GM23338 (cell line): ENCODE measurements at regions not wholly inside any gene's neighbourhood (a gene's known extent, or its start where the extent isn't known, plus 50 kb on each side); places are given as distances from the start of the nearest gene placed in this dataset.

Source experiments
- ATAC-seq: fragments of 200-7000 bp; cut with Tn5 transposase; 3 replicates; pipeline ENCODE4 v1.9.1; 2020
- DNase-seq: peaks from one replicate; pipeline ENCODE4 v3.0.0-alpha.2; 2015; ENCODE audit warnings: low spot score
- H2AFZ ChIP-seq: fragments of 200-600 bp; sonication (generic); 2 replicates; pipeline ENCODE4 v1.8.0; 2016; ENCODE audit warnings: antibody characterized with exemption, mild to moderate bottlenecking, moderate library complexity
- H3F3A ChIP-seq: fragments of 200-600 bp; sonication (generic); replicated peaks from 2 replicates; pipeline ENCODE4 v1.8.0; 2017; ENCODE audit warnings: antibody characterized with exemption, mixed run types, low read depth
- H3K27ac ChIP-seq: fragments of 200-600 bp; sonication (generic); 2 replicates; pipeline ENCODE4 v1.6.1; 2016; ENCODE audit warnings: low read depth
- H3K27me3 ChIP-seq: fragments of 200-600 bp; sonication (generic); 2 replicates; pipeline ENCODE4 v1.8.0; 2016; ENCODE audit warnings: mild to moderate bottlenecking, mixed run types, moderate library complexity; ENCODE audit not compliant: insufficient read depth
- H3K36me3 ChIP-seq: fragments of 200-600 bp; sonication (generic); 2 replicates; pipeline ENCODE4 v1.8.0; 2016; ENCODE audit warnings: mild to moderate bottlenecking; ENCODE audit not compliant: insufficient read depth
- H3K4me1 ChIP-seq: fragments of 200-600 bp; sonication (generic); 2 replicates; pipeline ENCODE4 v1.8.0; 2016; ENCODE audit warnings: mild to moderate bottlenecking, moderate library complexity; ENCODE audit not compliant: insufficient read depth
- H3K4me2 ChIP-seq: fragments of 200-600 bp; sonication (generic); 2 replicates; pipeline ENCODE4 v1.7.1; 2017; ENCODE audit warnings: mixed run types
- H3K4me3 ChIP-seq: fragments of 200-600 bp; sonication (generic); 2 replicates; pipeline ENCODE4 v1.6.1; 2016; ENCODE audit warnings: mixed run types
- H3K79me2 ChIP-seq: fragments of 200-600 bp; sonication (generic); replicated peaks from 2 replicates; pipeline ENCODE4 v1.8.0; 2017; ENCODE audit warnings: mild to moderate bottlenecking; ENCODE audit not compliant: insufficient read depth
- H3K9me2 ChIP-seq: fragments of 200-600 bp; sonication (generic); 2 replicates; pipeline ENCODE4 v1.8.0; 2017; ENCODE audit not compliant: insufficient read depth
- H4K20me1 ChIP-seq: fragments of 200-600 bp; sonication (generic); replicated peaks from 2 replicates; pipeline ENCODE4 v1.8.0; 2017; ENCODE audit warnings: mild to moderate bottlenecking; ENCODE audit not compliant: insufficient read depth
- H3K27ac Mint-ChIP-seq: 2 replicates; pipeline ENCODE4 v1.8.0; 2020; ENCODE audit warnings: inconsistent platforms, mild to moderate bottlenecking, moderate library complexity, mixed read lengths
- H3K27me3 Mint-ChIP-seq: 3 replicates; pipeline ENCODE4 v1.8.0; 2022; ENCODE audit warnings: low read depth, mild to moderate bottlenecking, moderate library complexity, mixed read lengths, inconsistent platforms; ENCODE audit not compliant: insufficient read depth, poor library complexity
- H3K36me3 Mint-ChIP-seq: 3 replicates; pipeline ENCODE4 v1.8.0; 2021; ENCODE audit warnings: low read depth, mild to moderate bottlenecking, inconsistent platforms, moderate library complexity, mixed read lengths
- H3K4me1 Mint-ChIP-seq: 3 replicates; pipeline ENCODE4 v1.8.0; 2020; ENCODE audit warnings: mild to moderate bottlenecking, inconsistent platforms, mixed read lengths
- H3K4me3 Mint-ChIP-seq: 3 replicates; pipeline ENCODE4 v1.8.0; 2021; ENCODE audit warnings: moderate library complexity, mild to moderate bottlenecking, inconsistent platforms, mixed read lengths
- H3K9me3 Mint-ChIP-seq: 3 replicates; pipeline ENCODE4 v1.8.0; 2020; ENCODE audit warnings: moderate library complexity, mild to moderate bottlenecking, inconsistent platforms, mixed read lengths
- CREB1 ChIP-seq: fragments of 250-450 bp; sonication (Bioruptor Pico); IDR thresholded peaks from 2 replicates; pipeline ENCODE4 v1.5.0; 2020; ENCODE audit warnings: low read depth, mild to moderate bottlenecking, moderate library complexity
- EZH2 ChIP-seq: fragments of 200-600 bp; sonication (generic); IDR thresholded peaks from one replicate; pipeline ENCODE4 v1.8.0; 2017; ENCODE audit warnings: antibody characterized with exemption, mild to moderate bottlenecking, low read depth; ENCODE audit not compliant: unreplicated experiment
- EZH2phosphoT487 ChIP-seq: fragments of 200-600 bp; sonication (generic); IDR thresholded peaks from one replicate; pipeline ENCODE4 v1.8.1; 2018; ENCODE audit warnings: antibody characterized with exemption; ENCODE audit not compliant: unreplicated experiment
- NANOG ChIP-seq: IDR thresholded peaks from 2 replicates; pipeline ENCODE4 v1.6.1; 2016; ENCODE audit warnings: antibody characterized with exemption, borderline replicate concordance
- POLR2AphosphoS5 ChIP-seq: IDR thresholded peaks from 2 replicates; pipeline ENCODE4 v1.6.1; 2016; ENCODE audit warnings: antibody characterized with exemption, low read depth
- ZNF331 ChIP-seq: fragments of 250-450 bp; sonication (Bioruptor Pico); IDR thresholded peaks from 2 replicates; pipeline ENCODE4 v1.5.0; 2020; ENCODE audit warnings: low read depth, mild to moderate bottlenecking, moderate library complexity
- TF ChIP-seq, protein P1 (sequence below): fragments of 250-450 bp; sonication (Bioruptor Pico); IDR thresholded peaks from 2 replicates; pipeline ENCODE4 v1.5.0; 2020; ENCODE audit warnings: mild to moderate bottlenecking, moderate library complexity

GRCh38 chr6:97630604-97631003 lies 347.6 kb upstream of the MMS22L start:
- TF ChIP-seq, protein P1, sequence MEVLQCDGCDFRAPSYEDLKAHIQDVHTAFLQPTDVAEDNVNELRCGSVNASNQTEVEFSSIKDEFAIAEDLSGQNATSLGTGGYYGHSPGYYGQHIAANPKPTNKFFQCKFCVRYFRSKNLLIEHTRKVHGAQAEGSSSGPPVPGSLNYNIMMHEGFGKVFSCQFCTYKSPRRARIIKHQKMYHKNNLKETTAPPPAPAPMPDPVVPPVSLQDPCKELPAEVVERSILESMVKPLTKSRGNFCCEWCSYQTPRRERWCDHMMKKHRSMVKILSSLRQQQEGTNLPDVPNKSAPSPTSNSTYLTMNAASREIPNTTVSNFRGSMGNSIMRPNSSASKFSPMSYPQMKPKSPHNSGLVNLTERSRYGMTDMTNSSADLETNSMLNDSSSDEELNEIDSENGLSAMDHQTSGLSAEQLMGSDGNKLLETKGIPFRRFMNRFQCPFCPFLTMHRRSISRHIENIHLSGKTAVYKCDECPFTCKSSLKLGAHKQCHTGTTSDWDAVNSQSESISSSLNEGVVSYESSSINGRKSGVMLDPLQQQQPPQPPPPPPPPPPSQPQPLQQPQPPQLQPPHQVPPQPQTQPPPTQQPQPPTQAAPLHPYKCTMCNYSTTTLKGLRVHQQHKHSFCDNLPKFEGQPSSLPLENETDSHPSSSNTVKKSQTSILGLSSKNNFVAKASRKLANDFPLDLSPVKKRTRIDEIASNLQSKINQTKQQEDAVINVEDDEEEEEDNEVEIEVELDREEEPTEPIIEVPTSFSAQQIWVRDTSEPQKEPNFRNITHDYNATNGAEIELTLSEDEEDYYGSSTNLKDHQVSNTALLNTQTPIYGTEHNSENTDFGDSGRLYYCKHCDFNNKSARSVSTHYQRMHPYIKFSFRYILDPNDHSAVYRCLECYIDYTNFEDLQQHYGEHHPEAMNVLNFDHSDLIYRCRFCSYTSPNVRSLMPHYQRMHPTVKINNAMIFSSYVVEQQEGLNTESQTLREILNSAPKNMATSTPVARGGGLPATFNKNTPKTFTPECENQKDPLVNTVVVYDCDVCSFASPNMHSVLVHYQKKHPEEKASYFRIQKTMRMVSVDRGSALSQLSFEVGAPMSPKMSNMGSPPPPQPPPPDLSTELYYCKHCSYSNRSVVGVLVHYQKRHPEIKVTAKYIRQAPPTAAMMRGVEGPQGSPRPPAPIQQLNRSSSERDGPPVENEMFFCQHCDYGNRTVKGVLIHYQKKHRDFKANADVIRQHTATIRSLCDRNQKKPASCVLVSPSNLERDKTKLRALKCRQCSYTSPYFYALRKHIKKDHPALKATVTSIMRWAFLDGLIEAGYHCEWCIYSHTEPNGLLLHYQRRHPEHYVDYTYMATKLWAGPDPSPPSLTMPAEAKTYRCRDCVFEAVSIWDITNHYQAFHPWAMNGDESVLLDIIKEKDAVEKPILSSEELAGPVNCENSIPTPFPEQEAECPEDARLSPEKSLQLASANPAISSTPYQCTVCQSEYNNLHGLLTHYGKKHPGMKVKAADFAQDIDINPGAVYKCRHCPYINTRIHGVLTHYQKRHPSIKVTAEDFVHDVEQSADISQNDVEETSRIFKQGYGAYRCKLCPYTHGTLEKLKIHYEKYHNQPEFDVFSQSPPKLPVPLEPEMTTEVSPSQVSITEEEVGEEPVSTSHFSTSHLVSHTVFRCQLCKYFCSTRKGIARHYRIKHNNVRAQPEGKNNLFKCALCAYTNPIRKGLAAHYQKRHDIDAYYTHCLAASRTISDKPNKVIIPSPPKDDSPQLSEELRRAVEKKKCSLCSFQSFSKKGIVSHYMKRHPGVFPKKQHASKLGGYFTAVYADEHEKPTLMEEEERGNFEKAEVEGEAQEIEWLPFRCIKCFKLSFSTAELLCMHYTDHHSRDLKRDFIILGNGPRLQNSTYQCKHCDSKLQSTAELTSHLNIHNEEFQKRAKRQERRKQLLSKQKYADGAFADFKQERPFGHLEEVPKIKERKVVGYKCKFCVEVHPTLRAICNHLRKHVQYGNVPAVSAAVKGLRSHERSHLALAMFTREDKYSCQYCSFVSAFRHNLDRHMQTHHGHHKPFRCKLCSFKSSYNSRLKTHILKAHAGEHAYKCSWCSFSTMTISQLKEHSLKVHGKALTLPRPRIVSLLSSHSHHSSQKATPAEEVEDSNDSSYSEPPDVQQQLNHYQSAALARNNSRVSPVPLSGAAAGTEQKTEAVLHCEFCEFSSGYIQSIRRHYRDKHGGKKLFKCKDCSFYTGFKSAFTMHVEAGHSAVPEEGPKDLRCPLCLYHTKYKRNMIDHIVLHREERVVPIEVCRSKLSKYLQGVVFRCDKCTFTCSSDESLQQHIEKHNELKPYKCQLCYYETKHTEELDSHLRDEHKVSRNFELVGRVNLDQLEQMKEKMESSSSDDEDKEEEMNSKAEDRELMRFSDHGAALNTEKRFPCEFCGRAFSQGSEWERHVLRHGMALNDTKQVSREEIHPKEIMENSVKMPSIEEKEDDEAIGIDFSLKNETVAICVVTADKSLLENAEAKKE (CRISPR knock-in tag), result no peak
- no peak overlapping the region for H3K4me3 Mint-ChIP-seq
- H3K4me2 ChIP-seq, result no peak overlapping the region
- no peaks in the 10 kb centered on the region for H3K27me3 Mint-ChIP-seq
- H3K36me3 ChIP-seq, result no peaks in the 10 kb centered on the region
- DNase-seq (no peak), ATAC-seq (no peak)
- no peaks in the 10 kb centered on the region for H3K9me2 ChIP-seq
- H3K36me3 Mint-ChIP-seq, result no peaks in the 10 kb centered on the region
- no peak overlapping the region for H2AFZ ChIP-seq
- no peaks in the 10 kb centered on the region for H3K27me3 ChIP-seq
- no peaks in the 10 kb centered on the region for H3K79me2 ChIP-seq
- H3K27ac ChIP-seq, result no peak overlapping the region
- H3F3A ChIP-seq, result no peaks in the 10 kb centered on the region
- no peaks in the 10 kb centered on the region for H3K9me3 Mint-ChIP-seq
- no peak overlapping the region for H3K27ac Mint-ChIP-seq
- no peaks in the 10 kb centered on the region for H3K4me1 ChIP-seq
- H4K20me1 ChIP-seq, result no peaks in the 10 kb centered on the region
- no peak overlapping the region for H3K4me3 ChIP-seq
- no peaks in the 10 kb centered on the region for H3K4me1 Mint-ChIP-seq

GRCh38 chr6:97632341-97632740 lies 349.3 kb upstream of the MMS22L start:
- Histone ChIP-seq H3F3A (no peaks in the 10 kb centered on the region), H3K4me1 (no peaks in the 10 kb centered on the region), H4K20me1 (no peaks in the 10 kb centered on the region), H3K36me3 (no peaks in the 10 kb centered on the region), H3K9me2 (no peaks in the 10 kb centered on the region), H3K79me2 (no peaks in the 10 kb centered on the region), H3K4me3 (no peak overlapping the region), H3K4me2 (no peak overlapping the region), H3K27ac (no peak overlapping the region), H3K27me3 (no peaks in the 10 kb centered on the region), H2AFZ (no peak overlapping the region; the same call in 1 of the 2 replicates)
- ATAC-seq (no peak), DNase-seq (no peak)
- H3K36me3 Mint-ChIP-seq, result no peaks in the 10 kb centered on the region
- no peak overlapping the region for H3K27ac Mint-ChIP-seq
- no peaks in the 10 kb centered on the region for H3K4me1 Mint-ChIP-seq
- no peaks in the 10 kb centered on the region for H3K27me3 Mint-ChIP-seq
- TF ChIP-seq CREB1 (CRISPR knock-in tag), result no peak
- no peak for TF ChIP-seq POLR2AphosphoS5
- no peak for TF ChIP-seq ZNF331 (CRISPR knock-in tag)
- TF ChIP-seq EZH2, result no peak
- no peak for TF ChIP-seq EZH2phosphoT487
- TF ChIP-seq NANOG, result no peak
- no peaks in the 10 kb centered on the region; the same call in 2 of the 3 replicates for H3K9me3 Mint-ChIP-seq
- no peak overlapping the region for H3K4me3 Mint-ChIP-seq
